GM12864 (cell line): ENCODE measurements at regions not wholly inside any gene's neighbourhood (a gene's known extent, or its start where the extent isn't known, plus 50 kb on each side); places are given as distances from the start of the nearest gene placed in this dataset.

Experiments
- DNase-seq: peaks from one replicate; pipeline ENCODE4 v3.0.0-alpha.2; 2011; ENCODE audit warnings: low read depth
- H3K4me3 ChIP-seq: 2 replicates; pipeline ENCODE4 v1.5.1; 2011; ENCODE audit warnings: mild to moderate bottlenecking, low read depth, low read length, control low read depth
- CTCF ChIP-seq: IDR thresholded peaks from 2 replicates; pipeline ENCODE4 v1.5.1; 2011; ENCODE audit warnings: low read depth, mild to moderate bottlenecking, moderate library complexity, low read length, control low read depth, inconsistent platforms; ENCODE audit errors: missing control alignments

GRCh38 chr5:109947667-109948066 is 257.9 kb downstream of the MAN2A1 start:
- no peak overlapping the region for H3K4me3 ChIP-seq
- TF ChIP-seq CTCF = no peak
- DNase-seq = no peak

- no peak for TF ChIP-seq CTCF
- H3K4me3 ChIP-seq = no peak overlapping the region
- no peak for DNase-seq
These were observed 260.9 kb downstream of the MAN2A1 start for GRCh38 chr5:109950634-109951033.

- H3K4me3 ChIP-seq = no peak overlapping the region
- no peak for DNase-seq
- no peak for TF ChIP-seq CTCF
These were observed 261.6 kb downstream of the MAN2A1 start for GRCh38 chr5:109951348-109951747.

- no peak for TF ChIP-seq CTCF
- no peak overlapping the region for H3K4me3 ChIP-seq
- no peak for DNase-seq
These were observed 262.0 kb downstream of the MAN2A1 start for GRCh38 chr5:109951758-109952157.

- no peak for TF ChIP-seq CTCF
- H3K4me3 ChIP-seq = no peak overlapping the region
- DNase-seq = no peak
These were observed 264.0 kb downstream of the MAN2A1 start for GRCh38 chr5:109953761-109954160.

- no peak for TF ChIP-seq CTCF
- DNase-seq = no peak
- H3K4me3 ChIP-seq = no peak overlapping the region
These were observed 267.2 kb downstream of the MAN2A1 start for GRCh38 chr5:109956884-109957283.

- no peak overlapping the region for H3K4me3 ChIP-seq
- no peak for TF ChIP-seq CTCF
- DNase-seq = no peak
These were observed 268.4 kb downstream of the MAN2A1 start for GRCh38 chr5:109958082-109958481.
